ENCODE measurements at regions not wholly inside any gene's neighbourhood (a gene's known extent, or its start where the extent isn't known, plus 50 kb on each side); places are given as distances from the start of the nearest gene placed in this dataset.

DNA sequence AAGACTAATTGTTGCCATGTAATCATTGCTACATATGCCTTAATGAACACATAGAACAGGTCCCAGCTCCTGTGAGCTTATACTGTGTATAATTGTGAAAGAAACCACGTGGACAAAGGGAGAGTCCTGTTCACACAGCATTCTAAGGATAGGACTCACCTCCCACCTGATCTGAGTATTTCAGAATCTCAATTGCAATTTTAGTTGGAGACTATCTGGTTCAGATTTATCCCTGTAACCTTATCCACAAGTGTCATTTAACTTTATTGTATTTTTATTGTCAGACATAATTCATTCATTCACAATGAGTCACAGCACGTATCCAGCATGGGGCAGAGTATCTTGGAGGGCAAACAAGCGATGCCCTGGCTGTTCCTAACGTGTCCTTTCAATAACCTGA is 448.3 kb downstream of the NTRK2 start:
- Histone ChIP-seq H3K27ac (peak overlapping the region in 1 of 4 donors; percentile 22), H3K4me1 (no peaks in the 10 kb centered on the region), H3K36me3 (no peaks in the 10 kb centered on the region), H3K4me3 (no peak overlapping the region), H3K27me3 (no peaks in the 10 kb centered on the region), H3K9me3 (peaks cover 0 to 3% (median 0%) of the 10 kb centered on the region in 4 donors)
- peak in 1 of 3 donors; percentile 56 for DNase-seq
- TF ChIP-seq POLR2A (IDR thresholded peaks at IDR 0.05) (no peak), CTCF (IDR thresholded peaks at IDR 0.05) (no peak)

GRCh38 chr9:85115473-85115872 is 445.9 kb downstream of the NTRK2 start:
- TF ChIP-seq POLR2A (IDR thresholded peaks at IDR 0.05): no peak
- peaks cover 0 to 3% (median 0%) of the 10 kb centered on the region in 4 donors for H3K9me3 ChIP-seq
- no peak overlapping the region for H3K27ac ChIP-seq
- H3K27me3 ChIP-seq: no peaks in the 10 kb centered on the region
- no peak overlapping the region for H3K4me3 ChIP-seq
- no peak for DNase-seq
- no peaks in the 10 kb centered on the region for H3K36me3 ChIP-seq
- no peaks in the 10 kb centered on the region for H3K4me1 ChIP-seq

DNA sequence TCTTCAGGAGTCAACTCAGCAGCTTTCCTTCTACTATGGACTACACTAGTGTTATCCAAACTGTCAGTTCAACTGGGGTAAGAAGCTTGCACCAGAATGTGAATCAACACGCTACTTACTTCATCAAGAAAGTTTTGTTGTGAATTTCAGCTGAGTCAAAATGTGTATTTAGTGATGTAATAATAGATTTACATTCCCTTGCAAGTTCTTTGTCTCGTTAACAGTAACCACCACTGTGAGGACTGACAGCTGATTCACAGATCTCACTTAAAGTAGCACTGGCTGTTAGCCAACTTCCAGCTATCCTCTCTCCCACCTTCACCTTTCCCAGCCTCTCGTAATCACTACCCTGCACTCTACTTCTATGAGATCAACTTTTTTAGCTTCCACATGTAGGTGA is 445.3 kb downstream of the NTRK2 start:
- no peak overlapping the region for H3K27ac ChIP-seq
- H3K36me3 ChIP-seq: no peaks in the 10 kb centered on the region
- no peak for DNase-seq
- no peaks in the 10 kb centered on the region for H3K27me3 ChIP-seq
- H3K9me3 ChIP-seq: peaks cover 0 to 3% (median 0%) of the 10 kb centered on the region in 4 donors
- H3K4me3 ChIP-seq: no peak overlapping the region
- TF ChIP-seq POLR2A (IDR thresholded peaks at IDR 0.05) (no peak), CTCF (IDR thresholded peaks at IDR 0.05) (no peak)
- H3K4me1 ChIP-seq: no peaks in the 10 kb centered on the region

DNA sequence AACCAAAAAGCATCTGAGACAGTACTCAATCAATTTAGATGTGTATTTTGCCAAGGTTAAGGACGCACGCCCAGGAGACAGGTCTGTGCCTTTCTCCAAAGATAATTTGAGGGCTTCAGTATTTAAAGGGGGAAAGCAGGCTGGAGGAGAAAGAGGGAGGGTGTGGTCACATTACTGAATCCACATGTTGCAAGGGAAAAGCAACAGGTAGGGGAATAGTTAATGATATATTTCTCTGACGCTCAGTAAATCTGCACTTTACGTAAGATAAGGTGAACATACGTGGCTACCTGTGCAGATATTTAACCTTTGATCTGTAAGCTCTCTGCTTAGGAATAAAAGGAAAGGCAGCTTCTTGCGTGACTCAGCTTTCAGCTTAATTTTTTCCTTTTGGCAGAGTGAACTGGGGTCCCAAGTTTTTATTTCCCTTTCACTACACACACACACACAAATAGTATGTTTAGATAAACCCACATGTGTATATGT is 443.4 kb downstream of the NTRK2 start:
- Histone ChIP-seq H3K9me3 (peaks cover 0 to 3% (median 0%) of the 10 kb centered on the region in 4 donors), H3K36me3 (no peaks in the 10 kb centered on the region), H3K4me3 (no peak overlapping the region), H3K27ac (peak overlapping the region in 1 of 4 donors; percentile 14), H3K4me1 (no peaks in the 10 kb centered on the region), H3K27me3 (no peaks in the 10 kb centered on the region)
- no peak for DNase-seq
- TF ChIP-seq POLR2A (IDR thresholded peaks at IDR 0.05) (no peak), CTCF (IDR thresholded peaks at IDR 0.05) (no peak)

- Histone ChIP-seq H3K9me3 (peaks cover 0 to 3% (median 0%) of the 10 kb centered on the region in 4 donors), H3K27me3 (no peaks in the 10 kb centered on the region), H3K27ac (no peak overlapping the region), H3K4me3 (no peak overlapping the region), H3K4me1 (no peaks in the 10 kb centered on the region), H3K36me3 (no peaks in the 10 kb centered on the region)
- no peak for TF ChIP-seq POLR2A (IDR thresholded peaks at IDR 0.05)
- no peak for TF ChIP-seq CTCF (IDR thresholded peaks at IDR 0.05)
- DNase-seq: no peak
Measured at GRCh38 chr9:85112391-85112790, 442.9 kb downstream of the NTRK2 start.

DNA sequence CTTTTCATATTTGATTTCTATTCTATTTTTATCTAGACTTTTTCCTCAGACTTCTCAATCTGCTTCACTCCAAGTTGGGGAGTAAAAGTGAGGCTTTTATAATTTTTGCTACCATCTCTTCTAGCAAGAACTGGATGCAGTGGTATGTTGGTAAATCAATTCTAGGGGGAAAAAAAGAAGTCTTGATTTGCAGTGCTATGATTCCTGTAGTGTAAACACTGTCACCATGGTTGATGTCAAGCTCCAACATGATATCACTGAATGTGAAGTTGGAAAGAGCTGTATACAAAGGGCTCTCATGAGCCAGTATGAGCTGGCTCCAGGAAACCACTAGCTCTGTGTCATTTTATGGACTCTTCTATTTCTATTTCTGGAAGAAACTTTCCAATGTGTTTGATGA is 439.2 kb downstream of the NTRK2 start:
- TF ChIP-seq POLR2A (IDR thresholded peaks at IDR 0.05): no peak
- no peak for TF ChIP-seq CTCF (IDR thresholded peaks at IDR 0.05)
- Histone ChIP-seq H3K27ac (no peak overlapping the region), H3K4me1 (no peaks in the 10 kb centered on the region), H3K4me3 (no peak overlapping the region), H3K9me3 (no peaks in the 10 kb centered on the region), H3K27me3 (no peaks in the 10 kb centered on the region), H3K36me3 (no peaks in the 10 kb centered on the region)
- DNase-seq: no peak
